Superior temporal gyrus (tissue), 1 donor: ENCODE measurements at regions not wholly inside any gene's neighbourhood (a gene's known extent, or its start where the extent isn't known, plus 50 kb on each side); places are given as distances from the start of the nearest gene placed in this dataset.

Source experiments
- DNase-seq: peaks from one replicate; pipeline ENCODE4 v3.0.0-alpha.2; 2016; ENCODE audit errors: extremely low spot score

DNA sequence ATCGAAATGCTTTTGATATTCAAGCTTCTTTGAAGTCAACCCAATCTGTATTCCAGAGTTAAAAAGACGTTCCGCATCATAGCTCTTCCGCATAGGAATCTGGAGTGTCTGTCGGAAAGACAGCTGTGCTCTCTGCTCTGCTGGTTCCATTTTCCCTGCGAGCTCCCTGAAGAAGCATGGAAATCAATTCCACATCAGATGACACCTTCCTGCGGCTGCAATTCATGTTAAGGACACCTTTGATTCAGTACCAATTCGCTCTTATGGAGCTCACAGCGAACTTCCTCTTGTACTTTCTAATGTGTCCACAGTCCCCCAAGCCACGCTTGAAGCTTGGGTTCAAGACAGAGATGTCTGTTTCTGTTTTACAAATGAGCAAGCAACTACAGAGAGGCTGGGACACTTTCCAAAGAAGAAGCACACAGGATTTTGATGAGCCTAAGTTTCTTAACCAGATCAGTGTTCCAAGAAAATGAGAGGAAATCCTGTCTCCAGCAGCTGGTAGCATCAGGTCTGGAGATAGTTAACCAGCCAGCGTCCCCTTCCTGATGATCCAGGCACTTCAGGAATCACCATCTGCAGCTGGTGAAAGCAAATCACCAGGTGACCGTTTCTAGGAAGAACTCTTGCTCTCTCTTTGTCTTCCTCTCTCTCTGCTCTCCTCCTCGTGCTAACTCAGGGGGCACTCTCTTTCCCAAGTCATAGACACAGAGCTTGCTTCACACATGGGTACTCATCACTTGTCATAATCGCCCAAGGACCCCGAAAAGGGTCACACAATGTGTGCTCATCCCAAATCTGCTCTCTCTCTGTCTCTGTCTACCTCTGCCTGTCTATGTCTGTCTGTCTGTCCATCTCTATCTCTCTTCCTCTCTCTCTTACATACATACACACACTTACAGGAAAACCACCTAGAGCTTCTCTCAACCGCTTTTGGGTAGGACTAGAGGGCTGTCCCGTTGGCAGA is 281.8 kb downstream of the FAM43A start:
- no peak for DNase-seq

DNA sequence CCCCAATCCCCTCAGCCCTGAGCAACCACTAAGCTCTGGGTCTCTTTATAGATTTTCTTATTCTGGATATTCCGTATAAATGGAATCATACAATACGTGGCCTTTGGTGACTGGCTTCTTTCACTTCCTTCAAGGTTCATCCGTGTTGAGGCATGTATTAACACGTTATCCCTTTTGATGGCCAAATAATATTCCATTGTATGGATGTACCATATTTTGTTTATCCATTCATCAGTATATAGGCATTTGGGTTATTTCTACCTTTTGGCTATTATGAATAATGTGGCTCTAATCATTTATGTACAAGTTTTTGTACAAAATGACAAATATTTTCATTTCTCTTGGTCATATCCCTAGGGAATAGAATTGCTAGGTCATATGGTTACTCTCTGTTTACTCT is 284.4 kb downstream of the FAM43A start:
- DNase-seq = no peak

DNA sequence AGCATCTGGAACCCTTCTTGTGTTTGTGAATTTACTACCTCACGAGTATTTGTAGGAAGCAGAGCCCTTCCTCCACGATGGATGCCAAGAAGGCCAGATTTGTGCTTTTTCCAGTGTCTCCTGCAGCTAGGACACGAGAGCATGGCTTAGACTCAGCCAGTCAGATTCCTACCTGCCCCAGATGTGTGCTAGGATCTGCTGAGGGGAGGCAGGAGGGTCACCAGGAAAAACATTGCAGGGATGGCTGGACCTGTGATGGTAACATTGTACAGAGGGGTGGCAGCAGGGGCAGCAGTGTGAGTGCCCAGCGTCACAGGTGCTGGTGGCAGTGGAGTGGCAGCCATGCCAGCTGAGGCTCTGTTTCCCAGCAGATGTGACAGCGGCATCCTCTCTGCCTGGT is 285.3 kb downstream of the FAM43A start:
- no peak for DNase-seq

DNA sequence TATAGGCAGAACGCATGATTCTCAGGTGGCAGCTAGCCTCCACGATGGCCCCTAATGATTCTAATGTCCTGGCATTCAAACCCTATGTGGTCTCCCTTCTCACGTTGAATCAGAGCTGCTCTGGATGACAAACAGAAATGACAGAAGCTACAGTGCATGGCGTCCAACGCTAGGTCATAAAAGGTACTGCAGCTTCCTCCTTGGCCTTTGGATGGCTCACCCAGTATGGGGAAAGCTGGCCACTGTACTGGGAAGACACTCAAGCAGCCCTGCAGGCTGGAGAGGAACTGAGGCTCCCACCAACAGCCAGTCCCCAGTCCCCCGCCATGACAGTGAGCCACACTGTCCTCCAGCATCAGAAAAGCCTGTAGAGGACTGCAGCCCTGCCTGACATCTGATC is 286.3 kb downstream of the FAM43A start:
- DNase-seq = no peak

GRCh38 chr3:194972641-194973040 is 287.0 kb downstream of the FAM43A start:
- no peak for DNase-seq

GRCh38 chr3:194973366-194974000 is 287.8 kb downstream of the FAM43A start:
- no peak for DNase-seq

GRCh38 chr3:194974468-194975135 is 288.9 kb downstream of the FAM43A start:
- no peak for DNase-seq

DNA sequence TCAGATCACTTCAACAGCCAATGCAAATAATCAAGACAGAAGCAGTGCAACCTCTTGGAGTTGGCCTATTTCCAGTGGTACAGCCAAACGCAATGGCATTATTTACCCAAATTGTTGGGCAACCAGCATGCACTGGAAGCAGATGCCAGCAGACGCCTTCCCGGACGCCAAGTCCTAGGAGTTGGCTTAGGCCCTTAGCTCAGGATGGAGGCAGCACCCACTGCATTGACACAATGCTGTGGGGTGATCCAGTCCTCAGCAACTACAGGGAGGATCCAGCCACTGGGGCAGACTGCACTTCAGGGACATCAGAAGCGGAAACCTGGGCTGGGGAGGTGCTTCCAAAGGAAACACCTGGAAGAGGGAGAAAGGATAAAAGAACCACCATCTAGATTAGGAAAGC is 290.4 kb downstream of the FAM43A start:
- DNase-seq = no peak

- DNase-seq = no peak
Measured at GRCh38 chr3:194976874-194977273, 291.2 kb downstream of the FAM43A start.

GRCh38 chr3:194977356-194977755 is 291.7 kb downstream of the FAM43A start:
- no peak for DNase-seq

- no peak for DNase-seq
Measured at GRCh38 chr3:194979173-194979572, 291.8 kb downstream of the XXYLT1 start.

DNA sequence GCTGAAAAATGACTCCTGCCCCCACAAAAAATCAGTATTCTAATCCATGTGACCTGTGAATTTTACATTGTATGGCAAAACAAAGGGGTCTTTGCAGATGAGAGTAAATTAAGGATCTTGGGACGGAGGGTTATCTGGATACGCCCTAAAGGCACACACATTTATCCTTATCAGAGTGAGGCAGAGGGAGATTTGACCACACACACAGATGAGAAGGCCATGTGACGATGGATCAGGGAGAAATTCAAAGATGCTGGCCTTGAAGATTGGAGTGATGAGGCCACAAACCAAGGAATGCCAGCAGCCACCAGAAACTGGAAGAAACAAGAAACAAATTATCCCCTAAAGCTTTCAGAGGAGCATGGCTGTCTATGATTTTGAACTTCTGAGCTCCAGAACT is 288.5 kb downstream of the XXYLT1 start:
- no peak for DNase-seq

- no peak for DNase-seq
Measured at GRCh38 chr3:194983121-194983520, 287.8 kb downstream of the XXYLT1 start.

- no peak for DNase-seq
Measured at GRCh38 chr3:194983620-194984019, 287.3 kb downstream of the XXYLT1 start.

- DNase-seq = no peak
Measured at GRCh38 chr3:194984066-194984465, 286.9 kb downstream of the XXYLT1 start.

DNA sequence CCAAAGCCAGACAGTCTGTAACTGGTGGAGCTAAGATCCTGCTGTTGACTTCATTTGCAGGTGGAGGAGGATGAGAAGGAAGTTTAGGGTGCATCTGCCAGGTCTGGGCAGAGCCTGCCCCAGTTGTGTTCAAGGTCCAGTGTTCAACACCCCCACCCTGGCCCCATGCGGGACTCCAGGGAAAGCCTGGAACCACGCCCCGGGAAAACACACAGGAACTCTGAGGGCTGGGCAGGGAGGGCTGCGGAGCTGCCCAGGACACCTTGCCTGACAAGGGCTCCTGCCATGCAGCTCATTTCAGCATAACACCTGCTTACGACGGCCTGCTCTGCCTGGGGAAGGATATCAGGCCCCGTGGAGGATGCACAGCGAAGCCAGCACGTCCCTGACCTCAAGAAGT is 286.3 kb downstream of the XXYLT1 start:
- no peak for DNase-seq

DNA sequence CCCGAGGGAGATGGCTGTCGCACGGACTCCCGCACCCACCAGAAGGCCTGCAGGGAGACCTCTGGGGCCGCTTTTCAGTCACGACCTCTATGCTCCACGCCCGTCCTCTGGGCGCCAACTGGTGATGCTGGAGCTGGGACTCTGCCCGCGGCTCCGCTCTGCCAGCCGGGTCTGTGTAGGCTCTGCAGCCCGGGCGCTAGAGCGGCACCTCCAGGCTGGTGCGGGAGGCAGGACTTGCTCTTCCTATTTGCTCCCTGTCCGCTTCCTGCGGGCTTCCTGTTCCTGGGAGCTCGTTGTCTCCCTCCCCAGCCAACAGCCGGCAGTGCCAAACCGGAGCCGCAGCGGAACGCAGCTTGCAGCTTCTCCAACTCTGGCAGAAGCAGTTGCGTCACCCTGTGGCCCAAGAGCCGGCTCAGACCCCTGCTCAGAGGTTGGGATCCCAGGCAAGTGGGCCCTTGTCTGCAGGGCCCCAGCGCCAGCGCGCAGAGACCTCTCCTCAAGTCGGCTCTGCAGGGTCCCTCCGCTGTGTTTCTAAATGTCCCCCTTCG is 285.9 kb downstream of the XXYLT1 start:
- DNase-seq = no peak

GRCh38 chr3:194986208-194987043 is 284.5 kb downstream of the XXYLT1 start:
- DNase-seq = no peak

GRCh38 chr3:194987571-194988494 is 283.1 kb downstream of the XXYLT1 start:
- DNase-seq = no peak

- no peak for DNase-seq
Measured at GRCh38 chr3:194988495-194989165, 282.3 kb downstream of the XXYLT1 start.
